ENCODE measurements at regions not wholly inside any gene's neighbourhood (a gene's known extent, or its start where the extent isn't known, plus 50 kb on each side); places are given as distances from the start of the nearest gene placed in this dataset.

GRCh38 chr10:2414039-2414438, 653.3 kb upstream of the PFKP start:
- no peak for DNase-seq

- no peak for DNase-seq
Measured at GRCh38 chr10:2410049-2410448, 657.3 kb upstream of the PFKP start.

GRCh38 chr10:2401459-2401858, 664.1 kb upstream of the ADARB2 start:
- DNase-seq: no peak

- DNase-seq: no peak
Measured at GRCh38 chr10:2399482-2399881, 662.2 kb upstream of the ADARB2 start.

- DNase-seq: no peak
Measured at GRCh38 chr10:2392145-2392812, 655.0 kb upstream of the ADARB2 start.

- no peak for DNase-seq
Measured at GRCh38 chr10:2387672-2388071, 650.3 kb upstream of the ADARB2 start.

GRCh38 chr10:2387261-2387660, 649.9 kb upstream of the ADARB2 start:
- no peak for DNase-seq

GRCh38 chr10:2380218-2380617, 642.9 kb upstream of the ADARB2 start:
- no peak for DNase-seq

- no peak for DNase-seq
Measured at GRCh38 chr10:2367083-2367482, 629.8 kb upstream of the ADARB2 start.

GRCh38 chr10:2366264-2366931, 629.1 kb upstream of the ADARB2 start:
- DNase-seq: no peak

- no peak for DNase-seq
Measured at GRCh38 chr10:2362331-2362730, 625.0 kb upstream of the ADARB2 start.

GRCh38 chr10:2358586-2358985, 621.3 kb upstream of the ADARB2 start:
- no peak for DNase-seq

GRCh38 chr10:2356670-2357069, 619.3 kb upstream of the ADARB2 start:
- DNase-seq: no peak

GRCh38 chr10:2351566-2351965, 614.2 kb upstream of the ADARB2 start:
- DNase-seq: no peak

GRCh38 chr10:2342206-2342605, 604.9 kb upstream of the ADARB2 start:
- no peak for DNase-seq

- DNase-seq: no peak
Measured at GRCh38 chr10:2340831-2341647, 603.7 kb upstream of the ADARB2 start.

- no peak for DNase-seq
Measured at GRCh38 chr10:2335626-2336025, 598.3 kb upstream of the ADARB2 start.

GRCh38 chr10:2334575-2334974, 597.2 kb upstream of the ADARB2 start:
- DNase-seq: no peak

- DNase-seq: no peak
Measured at GRCh38 chr10:2329082-2329481, 591.8 kb upstream of the ADARB2 start.

GRCh38 chr10:2326411-2326810, 589.1 kb upstream of the ADARB2 start:
- no peak for DNase-seq

- peak; percentile 16 for DNase-seq
Measured at GRCh38 chr10:2315045-2315485, 577.7 kb upstream of the ADARB2 start.

GRCh38 chr10:2306081-2306480, 568.8 kb upstream of the ADARB2 start:
- DNase-seq: no peak

- DNase-seq: no peak
Measured at GRCh38 chr10:2303169-2303568, 565.8 kb upstream of the ADARB2 start.

- DNase-seq: no peak
Measured at GRCh38 chr10:2301227-2301626, 563.9 kb upstream of the ADARB2 start.
